Neuron (in vitro differentiated cells): ENCODE measurements at regions not wholly inside any gene's neighbourhood (a gene's known extent, or its start where the extent isn't known, plus 50 kb on each side); places are given as distances from the start of the nearest gene placed in this dataset.

Experiments used
- H2AFZ ChIP-seq: one replicate; pipeline ENCODE4 v1.6.1; 2013; ENCODE audit warnings: low read depth, mild to moderate bottlenecking, inconsistent platforms, low read length, moderate library complexity
- H3K27me3 ChIP-seq: one replicate; pipeline ENCODE4 v1.6.1; 2013; ENCODE audit warnings: low read length; ENCODE audit not compliant: insufficient read depth
- H3K36me3 ChIP-seq: one replicate; pipeline ENCODE4 v1.6.1; 2013; ENCODE audit warnings: low read length; ENCODE audit not compliant: insufficient read depth
- H3K4me1 ChIP-seq: one replicate; pipeline ENCODE4 v1.6.1; 2013; ENCODE audit warnings: low read length; ENCODE audit not compliant: insufficient read depth
- H3K4me3 ChIP-seq: 2 replicates; pipeline ENCODE4 v1.5.1; 2013; ENCODE audit warnings: mild to moderate bottlenecking, low read length, moderate library complexity
- H3K9me3 ChIP-seq: one replicate; pipeline ENCODE4 v1.6.1; 2013; ENCODE audit warnings: low read length

GRCh38 chr12:111102102-111102739 lies 181.8 kb upstream of the MYL2 start:
- Histone ChIP-seq H3K36me3 (no peaks in the 10 kb centered on the region), H2AFZ (no peak overlapping the region), H3K27me3 (no peaks in the 10 kb centered on the region), H3K4me3 (no peak overlapping the region), H3K4me1 (no peaks in the 10 kb centered on the region), H3K9me3 (no peaks in the 10 kb centered on the region)

- Histone ChIP-seq H3K4me3 (no peak overlapping the region), H2AFZ (no peak overlapping the region), H3K27me3 (no peaks in the 10 kb centered on the region)
These were observed 180.6 kb upstream of the MYL2 start for GRCh38 chr12:111101003-111101402.

GRCh38 chr12:111100554-111100953 lies 180.2 kb upstream of the MYL2 start:
- no peaks in the 10 kb centered on the region for H3K27me3 ChIP-seq
- H3K4me1 ChIP-seq: no peaks in the 10 kb centered on the region
- no peak overlapping the region for H2AFZ ChIP-seq
- H3K4me3 ChIP-seq: no peak overlapping the region
- no peaks in the 10 kb centered on the region for H3K9me3 ChIP-seq
- H3K36me3 ChIP-seq: no peaks in the 10 kb centered on the region

More at GRCh38 chr12:111101003-111101402, 180.6 kb upstream of the MYL2 start:
- Histone ChIP-seq H3K36me3 (no peaks in the 10 kb centered on the region), H3K9me3 (no peaks in the 10 kb centered on the region), H3K4me1 (no peaks in the 10 kb centered on the region)

- Histone ChIP-seq H3K4me1 (no peaks in the 10 kb centered on the region), H2AFZ (no peak overlapping the region), H3K4me3 (no peak overlapping the region), H3K36me3 (no peaks in the 10 kb centered on the region), H3K27me3 (no peaks in the 10 kb centered on the region), H3K9me3 (no peaks in the 10 kb centered on the region)
These were observed 179.6 kb upstream of the MYL2 start for GRCh38 chr12:111100003-111100402.

- H3K36me3 ChIP-seq: no peaks in the 10 kb centered on the region
- H3K4me1 ChIP-seq: no peaks in the 10 kb centered on the region
- no peak overlapping the region for H3K4me3 ChIP-seq
- no peak overlapping the region for H2AFZ ChIP-seq
- no peaks in the 10 kb centered on the region for H3K27me3 ChIP-seq
- no peaks in the 10 kb centered on the region for H3K9me3 ChIP-seq
These were observed 178.8 kb upstream of the MYL2 start for GRCh38 chr12:111099186-111099585.

- no peaks in the 10 kb centered on the region for H3K36me3 ChIP-seq
- no peak overlapping the region for H2AFZ ChIP-seq
- no peaks in the 10 kb centered on the region for H3K4me1 ChIP-seq
- no peaks in the 10 kb centered on the region for H3K9me3 ChIP-seq
- no peak overlapping the region for H3K4me3 ChIP-seq
- no peaks in the 10 kb centered on the region for H3K27me3 ChIP-seq
These were observed 174.0 kb upstream of the MYL2 start for GRCh38 chr12:111094157-111095010.

- Histone ChIP-seq H3K36me3 (no peaks in the 10 kb centered on the region), H3K27me3 (no peaks in the 10 kb centered on the region), H3K4me1 (no peaks in the 10 kb centered on the region), H3K9me3 (no peaks in the 10 kb centered on the region), H3K4me3 (no peak overlapping the region), H2AFZ (no peak overlapping the region)
These were observed 173.2 kb upstream of the MYL2 start for GRCh38 chr12:111093428-111094142.

GRCh38 chr12:111091051-111091450 lies 170.7 kb upstream of the MYL2 start:
- H3K27me3 ChIP-seq: no peaks in the 10 kb centered on the region
- no peaks in the 10 kb centered on the region for H3K36me3 ChIP-seq

GRCh38 chr12:111089616-111090015 lies 169.2 kb upstream of the MYL2 start:
- no peaks in the 10 kb centered on the region for H3K36me3 ChIP-seq
- no peaks in the 10 kb centered on the region for H3K4me1 ChIP-seq
- no peak overlapping the region for H3K4me3 ChIP-seq
- H3K9me3 ChIP-seq: no peaks in the 10 kb centered on the region
- H3K27me3 ChIP-seq: no peaks in the 10 kb centered on the region
- H2AFZ ChIP-seq: no peak overlapping the region

More at GRCh38 chr12:111091051-111091450, 170.7 kb upstream of the MYL2 start:
- Histone ChIP-seq H3K4me1 (no peaks in the 10 kb centered on the region), H2AFZ (no peak overlapping the region), H3K9me3 (no peaks in the 10 kb centered on the region), H3K4me3 (no peak overlapping the region)

- Histone ChIP-seq H3K27me3 (no peaks in the 10 kb centered on the region), H3K4me3 (no peak overlapping the region), H3K36me3 (no peaks in the 10 kb centered on the region), H2AFZ (no peak overlapping the region), H3K4me1 (no peaks in the 10 kb centered on the region), H3K9me3 (no peaks in the 10 kb centered on the region)
These were observed 168.0 kb upstream of the MYL2 start for GRCh38 chr12:111088409-111088808.

GRCh38 chr12:111086947-111087700 lies 166.7 kb upstream of the MYL2 start:
- Histone ChIP-seq H3K36me3 (no peaks in the 10 kb centered on the region), H3K9me3 (no peaks in the 10 kb centered on the region), H3K27me3 (no peaks in the 10 kb centered on the region), H2AFZ (no peak overlapping the region), H3K4me3 (no peak overlapping the region), H3K4me1 (no peaks in the 10 kb centered on the region)

GRCh38 chr12:111085096-111085495 lies 164.7 kb upstream of the MYL2 start:
- no peak overlapping the region for H3K4me3 ChIP-seq
- no peaks in the 10 kb centered on the region for H3K27me3 ChIP-seq
- H3K9me3 ChIP-seq: no peaks in the 10 kb centered on the region
- H3K36me3 ChIP-seq: no peaks in the 10 kb centered on the region
- H2AFZ ChIP-seq: no peak overlapping the region
- no peaks in the 10 kb centered on the region for H3K4me1 ChIP-seq
